HG02623 (cell line): ENCODE measurements at regions not wholly inside any gene's neighbourhood (a gene's known extent, or its start where the extent isn't known, plus 50 kb on each side); places are given as distances from the start of the nearest gene placed in this dataset.
"Not testable (repeated sequence)": the region's sequence is repeated elsewhere in the genome, so short reads cannot be mapped to it uniquely, and the experiment has no call there.

Source experiments
- ATAC-seq: cut with Tn5 transposase; IDR thresholded peaks from one replicate; pipeline ENCODE4 v1.9.1; 2021; ENCODE audit warnings: moderate library complexity; ENCODE audit not compliant: unreplicated experiment

DNA sequence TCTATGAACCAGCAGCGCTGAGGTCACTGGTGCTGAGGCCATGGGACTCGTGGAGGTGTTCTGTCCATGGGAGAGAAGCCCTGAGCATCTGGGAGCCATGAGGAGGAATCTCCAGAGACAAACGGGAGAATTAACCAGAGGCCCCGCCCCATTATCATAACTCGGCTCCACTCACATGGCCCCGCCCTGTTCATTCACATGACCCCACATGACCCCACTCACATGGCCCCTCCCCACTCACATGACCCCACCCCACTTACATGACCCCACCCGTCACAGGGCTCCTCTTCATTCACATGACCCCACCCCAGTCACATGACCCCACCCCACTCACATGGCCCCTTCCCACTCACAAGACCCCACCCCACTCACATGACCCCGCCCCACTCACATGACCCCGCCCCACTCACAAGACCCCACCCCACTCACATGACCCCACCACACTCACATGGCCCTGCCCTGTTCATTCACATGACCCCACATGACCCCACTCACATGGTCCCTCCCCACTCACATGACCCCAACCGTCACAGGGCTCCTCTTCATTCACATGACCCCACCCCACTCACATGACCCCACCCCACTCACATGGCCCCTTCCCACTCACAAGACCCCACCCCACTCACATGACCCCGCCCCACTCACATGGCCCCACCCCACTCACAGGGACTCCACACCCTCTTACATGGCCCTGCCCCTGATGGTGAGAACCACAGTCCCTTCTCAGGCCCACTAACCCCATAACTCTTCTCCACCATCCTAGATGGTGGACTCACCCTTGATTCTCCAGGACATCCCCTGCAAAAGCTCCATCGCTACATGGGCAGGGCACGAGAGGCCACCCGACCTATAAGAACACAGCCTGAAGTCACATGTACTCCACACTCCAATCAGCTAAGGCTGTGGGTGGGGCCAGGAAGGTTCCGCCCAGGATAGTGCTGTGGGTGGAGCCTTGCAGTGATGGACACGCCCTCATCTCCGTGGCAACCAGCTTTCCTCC is 151.1 kb upstream of the SFSWAP start:
- ATAC-seq, result no peak

DNA sequence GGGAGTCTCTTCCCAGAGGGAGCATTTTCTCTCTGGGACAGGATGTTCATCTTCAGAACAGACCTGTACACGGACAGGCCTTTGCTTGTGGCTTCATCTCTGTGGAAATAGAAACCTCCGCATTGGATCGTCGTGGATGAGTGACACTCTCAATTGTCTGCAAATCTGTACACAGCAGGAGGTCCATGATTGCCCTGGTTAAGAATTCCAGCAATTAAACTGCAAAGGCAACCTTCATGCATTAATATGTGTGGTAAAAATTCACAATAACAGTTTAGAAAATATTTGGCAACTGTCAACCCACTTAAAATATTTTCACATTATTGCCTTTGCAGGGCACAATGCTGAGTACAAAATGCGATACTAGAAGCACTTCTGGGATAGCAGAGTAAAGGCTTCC is 149.8 kb upstream of the SFSWAP start:
- no peak for ATAC-seq

DNA sequence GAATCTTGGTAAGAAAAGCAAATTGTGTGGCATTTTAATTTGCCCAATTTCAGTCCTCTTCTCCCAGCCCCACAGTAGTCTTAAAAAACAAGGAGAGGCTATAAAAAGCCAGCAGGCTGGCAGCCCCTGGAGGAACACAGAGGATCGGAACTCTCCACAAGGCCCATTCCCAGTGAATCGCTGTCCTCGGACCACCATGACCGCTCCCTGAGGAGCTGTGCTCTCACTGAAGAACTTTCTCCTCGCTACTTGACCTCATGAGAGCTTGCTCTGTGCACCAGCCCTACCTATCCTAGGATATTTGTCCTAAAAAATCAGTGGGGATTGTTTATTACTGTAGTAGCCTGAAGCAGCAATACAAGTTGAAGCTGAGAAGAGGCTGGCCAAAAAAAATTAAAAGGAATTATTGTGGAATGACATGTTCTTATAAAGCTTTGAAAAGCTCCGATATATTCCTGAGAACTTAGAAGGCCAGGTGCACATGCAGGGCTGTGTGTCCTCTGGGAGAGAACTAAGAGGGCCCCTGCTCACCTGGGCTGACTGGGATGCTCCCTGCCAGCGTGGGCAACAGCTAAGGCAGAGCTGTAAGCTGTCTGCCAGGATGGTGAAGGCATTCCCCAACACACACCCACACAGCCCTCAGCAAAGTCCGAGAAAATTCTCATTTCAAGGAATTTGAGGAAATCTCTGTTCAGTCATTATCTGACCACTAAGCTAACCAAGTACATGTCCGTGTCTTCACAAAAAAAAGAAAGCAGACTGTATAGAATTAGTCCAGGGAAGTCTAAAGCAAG is 148.8 kb upstream of the SFSWAP start:
- no peak for ATAC-seq

DNA sequence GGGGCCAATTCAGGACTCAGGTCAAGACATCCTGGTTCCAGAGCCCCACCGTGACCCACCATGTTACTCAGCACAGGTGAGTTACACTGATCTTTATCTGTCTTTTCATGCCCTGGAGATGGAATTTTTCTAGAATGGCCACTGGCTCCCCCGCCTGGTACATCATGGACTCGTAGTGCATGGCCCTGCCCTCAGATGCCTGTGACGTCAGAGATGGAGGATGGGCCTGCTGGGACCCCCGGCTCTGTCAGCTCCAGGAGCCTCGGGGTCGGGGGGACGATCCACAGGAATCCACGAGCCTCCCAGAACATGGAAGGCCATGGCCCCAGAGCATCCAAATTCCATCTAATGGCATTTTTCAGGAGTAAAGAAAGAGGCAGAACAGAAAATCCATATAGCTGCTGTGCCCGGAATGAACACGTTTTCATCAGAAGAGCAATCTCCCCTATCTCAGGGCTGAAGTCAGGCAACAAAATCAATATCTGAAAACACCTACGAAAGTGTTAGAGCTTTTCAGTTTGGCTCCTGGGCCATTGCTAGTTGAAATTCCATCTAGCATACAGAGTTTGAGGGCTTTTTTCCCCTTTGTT is 146.7 kb upstream of the SFSWAP start:
- not testable (repeated sequence) for ATAC-seq

DNA sequence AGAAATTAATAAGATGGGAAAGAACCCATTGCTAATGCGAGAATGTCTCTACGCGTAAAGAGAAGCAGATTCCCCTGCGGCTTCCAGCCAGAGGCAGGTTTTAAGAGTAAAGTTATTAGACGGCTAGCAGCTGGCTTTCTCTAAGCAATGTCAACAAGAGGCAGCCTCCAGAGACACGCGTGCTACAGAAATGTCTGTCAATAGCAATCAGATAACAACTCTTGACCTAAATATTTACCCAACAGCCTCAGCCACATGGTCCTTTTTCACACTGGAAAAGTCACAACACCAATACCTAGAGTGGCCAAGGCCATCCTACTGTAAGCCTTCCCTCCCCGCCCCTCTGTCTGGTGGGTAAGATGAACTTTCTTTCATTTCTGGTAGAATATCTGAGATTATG is 146.0 kb upstream of the SFSWAP start:
- no peak for ATAC-seq

DNA sequence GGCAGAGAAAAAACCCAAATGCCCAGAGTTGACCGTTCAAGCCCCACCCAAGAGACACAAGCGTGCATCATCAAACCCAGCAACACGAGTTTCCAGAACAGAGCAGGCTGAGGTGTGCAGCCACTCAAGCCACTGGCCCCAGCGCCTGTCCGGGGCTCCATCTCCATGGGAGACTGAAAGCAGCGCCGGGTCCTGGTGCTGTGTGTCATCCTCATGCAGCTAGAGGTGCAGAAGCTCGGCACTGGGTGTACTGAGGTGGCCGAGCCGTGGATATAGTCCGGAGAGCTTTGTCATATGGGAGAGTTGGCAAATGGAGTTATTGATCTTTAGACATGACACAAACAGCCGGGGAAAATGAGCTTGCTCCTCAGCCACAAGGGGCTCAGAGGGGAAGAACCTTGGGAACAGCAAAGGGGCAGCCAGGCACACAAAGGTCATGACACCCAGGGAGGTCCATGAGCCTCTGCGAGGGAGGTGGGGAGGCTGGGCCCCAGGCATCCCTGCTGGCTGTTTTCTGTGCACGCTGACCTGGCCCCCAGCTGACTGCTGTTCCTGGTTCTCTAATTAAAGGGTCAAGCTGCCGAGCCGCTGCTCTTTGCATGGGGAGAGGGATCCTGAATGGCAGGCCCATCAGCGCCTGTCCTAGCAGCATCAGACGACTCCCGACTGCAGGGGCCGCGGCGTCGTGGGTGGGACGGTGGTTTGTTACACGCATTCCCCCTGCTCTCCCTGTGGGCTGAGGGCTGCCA is 145.4 kb upstream of the SFSWAP start:
- ATAC-seq, result no peak

DNA sequence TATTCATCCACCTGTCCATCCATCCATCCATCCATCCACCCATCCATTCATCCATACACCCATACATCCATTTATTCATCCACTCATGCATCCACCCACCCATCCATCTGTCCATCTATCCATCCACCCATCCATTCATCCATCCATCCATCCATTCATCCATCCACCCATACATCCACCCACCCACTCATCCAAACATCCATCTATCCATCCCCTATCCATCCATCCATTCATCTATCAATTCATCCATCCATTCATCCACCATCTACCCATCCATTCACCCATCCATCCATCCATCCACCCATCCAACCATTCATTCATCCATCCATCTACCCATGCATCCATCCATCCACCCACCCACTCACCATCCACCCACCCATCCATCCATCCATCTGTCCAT is 142.6 kb upstream of the SFSWAP start:
- no peak for ATAC-seq

DNA sequence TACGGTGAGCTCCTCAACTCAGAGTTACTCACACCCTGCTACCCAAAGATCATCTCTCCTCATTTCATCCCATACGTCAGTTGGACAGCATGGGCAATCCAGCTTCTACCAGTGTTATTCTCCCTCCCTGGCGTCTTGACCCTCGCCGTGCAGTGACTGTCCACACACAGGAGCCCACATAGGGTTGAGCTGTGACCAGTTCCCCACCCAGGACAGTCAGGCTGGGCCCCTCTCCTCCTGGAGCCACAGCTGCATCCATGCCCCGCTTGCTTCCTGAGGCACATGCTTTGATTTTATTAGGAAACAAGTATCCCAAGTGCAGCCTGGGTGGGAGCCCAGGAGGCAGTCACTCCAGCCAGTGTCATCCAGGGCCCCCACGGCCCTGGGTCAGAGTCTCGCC is 140.3 kb upstream of the SFSWAP start:
- no peak for ATAC-seq

DNA sequence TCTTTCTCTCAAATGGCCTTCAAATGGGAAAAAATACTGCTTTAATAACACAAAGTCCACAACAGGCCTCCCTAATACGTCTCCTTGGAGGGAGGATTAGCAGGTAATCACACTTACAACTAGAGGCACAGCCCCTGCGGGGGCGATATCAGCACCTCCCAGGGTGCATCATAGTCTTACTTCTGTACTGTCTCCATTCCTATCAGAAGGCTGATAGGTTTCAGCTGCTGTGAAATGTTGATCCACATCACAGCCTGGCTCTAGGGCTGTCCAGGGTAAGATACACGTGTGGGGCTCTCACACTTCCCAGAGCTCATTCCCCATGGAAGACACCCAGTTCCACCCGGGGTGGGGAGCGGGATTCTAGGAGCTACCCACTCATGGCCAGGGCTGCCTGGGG is 139.1 kb upstream of the SFSWAP start:
- ATAC-seq, result no peak

DNA sequence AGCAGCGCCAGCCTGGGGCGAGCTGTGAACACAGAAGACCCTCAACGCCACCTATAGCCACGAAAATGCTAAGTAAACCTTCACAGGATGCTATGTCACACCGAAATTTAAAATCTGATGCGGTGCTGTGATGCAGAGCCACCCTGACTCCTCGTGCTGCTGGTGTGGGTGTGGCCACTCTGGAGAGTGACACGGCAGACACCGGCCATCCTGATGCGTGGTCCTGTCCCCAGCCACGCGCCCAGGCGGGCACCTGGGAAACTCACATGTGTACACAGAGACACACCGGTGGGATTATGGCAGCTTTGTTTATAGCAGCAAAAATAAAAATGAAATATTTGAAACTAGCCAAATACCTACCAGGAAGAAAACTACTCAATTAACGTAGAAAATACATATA is 138.3 kb upstream of the SFSWAP start:
- ATAC-seq, result no peak

DNA sequence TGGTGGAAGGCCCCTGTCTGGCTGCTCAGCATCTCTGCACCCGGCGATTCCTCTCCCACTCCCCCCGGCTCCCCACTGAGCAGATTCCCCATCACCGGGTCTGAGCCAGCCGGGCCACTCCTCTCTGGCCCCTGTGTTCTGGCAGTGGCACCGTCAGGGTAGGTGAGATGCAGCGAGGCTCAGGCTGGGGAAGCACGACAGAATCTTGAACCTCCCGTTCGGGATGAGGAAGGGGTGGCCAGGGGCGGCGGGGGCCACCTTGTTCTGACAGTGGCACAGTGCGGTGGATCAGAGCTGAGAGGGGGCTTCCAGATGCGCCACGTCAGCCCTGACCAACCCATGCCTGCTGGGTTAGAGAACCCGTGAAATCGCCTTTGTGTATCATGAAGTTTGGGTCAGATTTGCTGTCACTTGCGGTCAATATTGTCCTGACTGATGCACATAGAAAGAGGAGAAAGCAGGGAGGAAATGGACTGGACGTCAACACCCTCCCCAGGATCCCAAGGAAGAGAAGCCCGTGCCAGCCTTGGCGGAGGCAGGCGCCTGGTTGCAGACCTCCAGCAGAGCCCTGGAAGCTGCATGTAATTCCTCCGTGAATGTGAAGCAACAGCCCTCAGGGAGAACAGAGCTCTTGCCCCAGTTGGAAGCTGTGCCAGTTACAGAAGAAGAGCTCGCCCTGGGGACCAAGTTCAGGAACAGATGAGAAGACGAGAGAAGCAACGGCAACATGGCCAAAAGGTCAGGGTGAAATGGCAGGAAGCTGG is 137.1 kb upstream of the SFSWAP start:
- ATAC-seq, result no peak

DNA sequence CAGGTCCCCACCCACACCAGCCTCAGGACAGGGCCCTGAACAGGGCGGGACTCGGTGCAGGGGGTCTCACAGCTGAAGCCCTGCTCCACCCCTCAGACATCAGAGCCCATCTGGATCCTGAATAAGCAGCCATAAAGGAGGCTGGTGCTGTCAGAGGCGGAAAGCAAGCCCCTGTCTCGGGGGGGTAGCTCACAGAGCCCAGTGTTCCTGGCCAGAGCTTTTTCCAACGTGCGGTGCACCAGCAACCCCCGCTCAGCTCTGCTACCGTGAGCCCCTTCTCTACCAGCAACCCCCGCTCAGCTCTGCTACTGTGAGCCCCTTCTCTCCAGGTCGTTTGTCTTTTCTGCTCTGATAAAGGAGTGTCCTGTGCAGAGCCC is 136.5 kb upstream of the SFSWAP start:
- no peak for ATAC-seq

DNA sequence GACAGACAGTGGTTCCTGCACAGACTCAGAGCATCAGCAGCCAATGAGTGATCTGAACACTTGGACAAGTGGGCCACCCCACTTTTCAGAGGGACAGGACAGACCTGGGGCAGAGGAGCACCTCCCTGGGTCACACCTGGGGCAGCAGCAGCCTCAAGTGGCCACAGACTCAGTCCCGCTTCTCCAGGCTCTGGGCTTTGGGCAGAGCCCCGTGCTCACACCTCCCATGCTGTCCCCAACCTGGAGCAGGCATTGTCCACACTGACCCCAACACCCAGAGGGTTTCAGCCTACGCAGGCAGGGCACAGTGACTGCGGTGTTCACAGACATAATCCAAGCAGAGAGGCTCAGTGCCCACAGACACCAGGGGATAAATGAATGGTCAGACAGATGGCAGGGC is 135.5 kb upstream of the SFSWAP start:
- ATAC-seq, result no peak

DNA sequence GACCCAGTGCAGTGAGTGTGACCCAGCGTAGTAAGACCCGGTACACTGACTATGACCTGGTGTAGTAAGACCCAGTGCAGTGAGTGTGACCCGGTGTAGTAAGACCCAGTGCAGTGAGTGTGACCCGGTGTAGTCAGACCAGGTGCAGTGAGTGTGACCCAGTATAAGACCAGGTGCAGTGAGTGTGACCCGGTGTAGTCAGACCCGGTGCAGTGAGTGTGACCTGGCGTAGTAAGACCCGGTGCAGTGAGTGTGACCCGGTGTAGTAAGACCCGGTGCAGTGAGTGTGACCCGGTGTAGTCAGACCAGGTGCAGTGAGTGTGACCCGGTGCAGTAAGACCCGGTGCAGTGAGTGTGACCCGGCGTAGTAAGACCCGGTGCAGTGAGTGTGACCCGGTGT is 134.2 kb upstream of the SFSWAP start:
- not testable (repeated sequence) for ATAC-seq

DNA sequence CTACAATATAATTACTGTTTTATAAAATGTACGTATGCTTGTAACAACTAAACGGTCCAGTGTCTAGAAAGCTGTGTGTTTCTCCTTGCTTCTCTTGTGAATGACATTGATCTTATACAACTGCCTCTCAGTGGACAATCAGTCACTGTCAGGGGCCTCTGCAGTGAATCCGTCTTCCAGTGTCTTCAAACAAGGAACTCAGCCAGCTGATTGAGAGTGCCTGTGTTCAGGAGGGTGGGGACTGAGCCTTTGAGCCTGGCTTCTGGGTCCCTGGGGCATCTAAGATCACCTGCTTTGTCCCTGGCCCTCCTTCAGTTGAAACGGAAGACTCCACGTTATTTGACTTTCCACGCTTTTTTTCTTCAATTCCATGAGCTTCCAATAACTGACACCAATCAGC is 133.1 kb upstream of the SFSWAP start:
- ATAC-seq, result no peak

DNA sequence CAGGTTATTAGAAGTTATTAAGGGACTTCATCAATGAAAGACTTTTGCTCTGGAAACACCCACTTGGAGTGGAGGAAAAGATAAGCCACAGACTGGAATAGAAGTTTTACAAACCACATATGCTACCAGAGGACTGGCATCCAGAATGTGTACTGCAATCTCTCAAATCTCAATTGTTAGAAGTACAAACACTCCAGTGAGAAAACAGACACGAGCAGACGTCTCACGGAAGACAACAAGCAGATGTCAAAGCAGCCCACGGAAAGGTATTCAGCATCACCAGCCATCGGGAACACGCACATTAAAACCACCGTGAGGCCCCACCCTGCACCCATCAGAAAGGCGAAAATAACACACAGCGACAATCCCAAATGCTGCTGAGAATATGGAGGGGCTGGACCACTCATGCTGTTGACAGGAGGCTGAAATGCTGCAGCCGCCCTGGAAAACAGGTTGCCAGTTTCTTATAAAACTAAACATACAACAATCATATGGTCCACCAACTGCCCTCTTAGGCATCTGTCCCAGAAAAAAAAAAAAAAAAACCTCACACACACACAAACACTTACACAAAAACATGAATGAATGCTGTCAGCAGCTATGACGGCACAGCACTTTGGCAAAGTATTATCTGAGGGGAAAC is 131.9 kb upstream of the SFSWAP start:
- no peak for ATAC-seq

DNA sequence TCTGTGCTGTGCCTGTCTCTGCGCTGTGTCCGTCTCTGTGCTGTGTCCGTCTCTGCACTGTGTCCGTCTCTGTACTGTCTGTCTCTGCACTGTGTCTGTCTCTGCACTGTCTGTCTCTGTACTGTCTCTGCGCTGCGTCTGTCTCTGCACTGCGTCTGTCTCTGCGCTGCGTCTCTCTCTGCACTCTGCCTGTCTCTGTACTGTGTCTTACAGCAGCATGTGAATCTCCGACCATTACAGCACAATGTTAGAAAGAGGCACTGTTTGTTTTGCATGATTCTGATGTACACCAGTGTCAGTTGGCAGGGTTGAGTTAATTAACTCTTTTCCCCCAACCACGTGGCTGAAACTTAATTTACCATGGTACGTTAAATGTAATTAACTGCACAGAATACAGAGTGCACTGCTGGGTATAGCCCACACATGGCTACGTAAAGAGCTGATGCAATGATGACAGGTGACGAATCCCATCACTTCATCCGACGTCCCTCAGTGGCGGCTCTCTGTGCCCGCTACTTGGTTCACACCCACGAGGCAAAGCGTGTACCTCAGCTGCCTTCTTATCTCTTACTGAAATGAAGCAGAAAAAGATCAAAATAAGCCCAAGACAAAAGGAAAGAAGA is 127.7 kb upstream of the SFSWAP start:
- no peak for ATAC-seq

DNA sequence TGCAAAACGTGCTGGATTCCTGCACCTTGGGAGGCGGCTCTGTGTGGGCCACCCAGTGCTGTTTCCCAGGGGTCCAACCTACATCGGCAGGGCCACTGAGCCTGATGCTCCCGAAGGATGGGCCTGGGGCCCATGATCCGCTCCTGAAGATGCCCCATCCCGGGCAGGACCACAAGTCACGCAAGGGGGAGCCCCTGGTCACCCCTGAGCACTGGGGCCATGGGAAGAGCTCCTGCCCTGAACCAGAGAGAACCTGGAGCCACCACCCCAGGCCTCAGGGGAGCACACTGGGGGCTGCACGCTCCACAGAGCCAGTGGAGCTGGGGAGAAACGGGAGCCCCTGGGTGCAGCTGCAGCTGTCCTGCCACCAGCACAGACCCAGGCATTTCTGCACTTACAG is 124.6 kb upstream of the SFSWAP start:
- ATAC-seq, result no peak

DNA sequence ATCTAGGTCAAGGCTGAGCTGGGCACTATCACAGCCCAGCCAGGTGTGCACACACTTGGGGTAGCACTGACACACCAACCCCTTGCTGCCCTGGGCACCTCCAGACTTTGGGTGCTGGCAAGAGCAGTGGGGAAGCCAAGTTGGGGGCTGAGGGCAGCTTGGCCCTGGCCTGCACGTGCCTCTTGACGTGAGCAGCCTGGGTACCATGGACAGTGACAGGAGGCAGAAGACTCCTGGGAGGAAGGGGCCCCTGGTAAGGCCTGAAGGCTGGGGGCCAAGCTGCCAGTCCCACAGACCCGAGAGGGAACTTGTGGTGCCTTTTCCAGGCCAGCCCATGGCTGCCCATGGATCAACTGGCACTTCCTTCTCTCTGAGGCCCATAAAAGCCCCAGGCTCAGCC is 124.1 kb upstream of the SFSWAP start:
- ATAC-seq, result no peak
